Breast epithelium (tissue), 4 donors: ENCODE measurements at regions not wholly inside any gene's neighbourhood (a gene's known extent, or its start where the extent isn't known, plus 50 kb on each side); places are given as distances from the start of the nearest gene placed in this dataset.

Experiments used
- DNase-seq, 2 donors: peaks; one replicate each; pipeline ENCODE4 v3.0.0-alpha.2; 2019; ENCODE audit warnings: low spot score in 2 of 2
- H3K27ac ChIP-seq, 2 donors: fragments of 200-600 bp; sonication (generic) in 1 of 2; one replicate each; pipeline ENCODE4 v1.5.1; 2016 to 2019; ENCODE audit warnings: mild to moderate bottlenecking in 1 of 2
- H3K27me3 ChIP-seq, 2 donors: fragments of 200-600 bp; sonication (generic) in 1 of 2; one replicate each; pipeline versions ENCODE4 v1.5.1 to v1.6.0; 2017 to 2019; ENCODE audit warnings: control low read depth in 1 of 2, mild to moderate bottlenecking in 1 of 2
- H3K36me3 ChIP-seq: fragments of 200-600 bp; one replicate; pipeline ENCODE4 v1.5.1; 2019
- H3K4me1 ChIP-seq, 2 donors: fragments of 200-600 bp; sonication (generic); one replicate each; pipeline ENCODE4 v1.5.1; 2016 to 2019; ENCODE audit warnings: control low read depth in 1 of 2
- H3K4me3 ChIP-seq, 3 donors: fragments of 200-600 bp; sonication (generic); 1 replicate in 2 of 3; 2 replicates in 1 of 3; pipeline ENCODE4 v1.5.1; 2016 to 2019; ENCODE audit warnings: mild to moderate bottlenecking in 3 of 3, moderate library complexity in 2 of 3
- H3K9me3 ChIP-seq, 2 donors: fragments of 200-600 bp; sonication (generic) in 1 of 2; one replicate each; pipeline ENCODE4 v1.5.1; 2016 to 2019; ENCODE audit warnings: control low read depth in 1 of 2
- CTCF ChIP-seq, 3 donors: fragments of 450-650 bp; IDR thresholded peaks; one replicate each; pipeline ENCODE4 v1.5.1; 2016 to 2017; ENCODE audit warnings: antibody characterized with exemption in 3 of 3, mild to moderate bottlenecking in 3 of 3, moderate library complexity in 3 of 3
- POLR2A ChIP-seq: fragments of 450-650 bp; IDR thresholded peaks from one replicate; pipeline ENCODE4 v1.6.1; 2016; ENCODE audit warnings: antibody characterized with exemption, mild to moderate bottlenecking, moderate library complexity
- POLR2AphosphoS5 ChIP-seq, 3 donors: sonication (generic); formaldehyde crosslinking; IDR thresholded peaks; one replicate each; pipeline ENCODE4 v1.6.1; 2017; ENCODE audit warnings: antibody characterized with exemption in 3 of 3
- intact Hi-C: fragments of 100-400 bp; cut with DNase I; formaldehyde crosslinking; loops from one replicate; pipeline ENCODE4 v1.15.1; 2023; ENCODE audit warnings: low total_unique reads

GRCh38 chr7:26549281-26549944 is 257.8 kb downstream of the SNX10 start:
- DNase-seq = no peak
- H3K4me1 ChIP-seq = no peaks in the 10 kb centered on the region
- no peak for TF ChIP-seq CTCF (IDR thresholded peaks at IDR 0.05)
- no peak for TF ChIP-seq POLR2A
- no peak for TF ChIP-seq POLR2AphosphoS5 (IDR thresholded peaks at IDR 0.05)
- intact Hi-C loops = no loop called here
- H3K27me3 ChIP-seq = peaks cover 0 to 11% of the 10 kb centered on the region in 2 donors
- H3K27ac ChIP-seq = no peak overlapping the region
- no peaks in the 10 kb centered on the region for H3K9me3 ChIP-seq
- no peak overlapping the region for H3K4me3 ChIP-seq
- no peaks in the 10 kb centered on the region for H3K36me3 ChIP-seq

GRCh38 chr7:26550492-26550891 is 258.8 kb downstream of the SNX10 start:
- no peak for TF ChIP-seq POLR2AphosphoS5 (IDR thresholded peaks at IDR 0.05)
- TF ChIP-seq CTCF (IDR thresholded peaks at IDR 0.05) = no peak
- no peak for TF ChIP-seq POLR2A
- peaks cover 0 to 11% of the 10 kb centered on the region in 2 donors for H3K27me3 ChIP-seq
- no peak overlapping the region for H3K4me3 ChIP-seq
- no peaks in the 10 kb centered on the region for H3K4me1 ChIP-seq
- no peaks in the 10 kb centered on the region for H3K9me3 ChIP-seq
- no peak for DNase-seq
- no peaks in the 10 kb centered on the region for H3K36me3 ChIP-seq
- intact Hi-C loops = no loop called here
- no peak overlapping the region for H3K27ac ChIP-seq

GRCh38 chr7:26551740-26552139 is 260.1 kb downstream of the SNX10 start:
- H3K27me3 ChIP-seq = peaks cover 0 to 5% of the 10 kb centered on the region in 2 donors
- no peaks in the 10 kb centered on the region for H3K4me1 ChIP-seq
- no peak for DNase-seq
- no peaks in the 10 kb centered on the region for H3K36me3 ChIP-seq
- H3K27ac ChIP-seq = no peak overlapping the region
- TF ChIP-seq POLR2AphosphoS5 (IDR thresholded peaks at IDR 0.05) = no peak
- no peak for TF ChIP-seq POLR2A
- TF ChIP-seq CTCF (IDR thresholded peaks at IDR 0.05) = no peak
- H3K4me3 ChIP-seq = no peak overlapping the region
- no peaks in the 10 kb centered on the region for H3K9me3 ChIP-seq
- intact Hi-C loops = no loop called here

- no peak for DNase-seq
- Histone ChIP-seq H3K36me3 (no peaks in the 10 kb centered on the region), H3K27ac (no peak overlapping the region), H3K4me1 (no peaks in the 10 kb centered on the region), H3K9me3 (no peaks in the 10 kb centered on the region), H3K4me3 (no peak overlapping the region), H3K27me3 (peaks cover 0 to 5% of the 10 kb centered on the region in 2 donors)
- intact Hi-C loops = no loop called here
- no peak for TF ChIP-seq POLR2A
- TF ChIP-seq POLR2AphosphoS5 (IDR thresholded peaks at IDR 0.05) = no peak
- TF ChIP-seq CTCF (IDR thresholded peaks at IDR 0.05) = no peak
These were observed 261.5 kb downstream of the SNX10 start for GRCh38 chr7:26553128-26553527.

- TF ChIP-seq POLR2A (no peak), POLR2AphosphoS5 (IDR thresholded peaks at IDR 0.05) (no peak), CTCF (IDR thresholded peaks at IDR 0.05) (no peak)
- intact Hi-C loops = no loop called here
- no peaks in the 10 kb centered on the region for H3K9me3 ChIP-seq
These were observed 261.9 kb downstream of the SNX10 start for GRCh38 chr7:26553582-26553981.

More at GRCh38 chr7:26553582-26553981, 261.9 kb downstream of the SNX10 start:
- no peak overlapping the region for H3K27ac ChIP-seq
- no peak overlapping the region for H3K4me3 ChIP-seq
- H3K27me3 ChIP-seq = peaks cover 0 to 5% of the 10 kb centered on the region in 2 donors
- H3K4me1 ChIP-seq = no peaks in the 10 kb centered on the region
- no peak for DNase-seq
- no peaks in the 10 kb centered on the region for H3K36me3 ChIP-seq
